Skin epidermis (tissue), 12 donors: ENCODE measurements at regions not wholly inside any gene's neighbourhood (a gene's known extent, or its start where the extent isn't known, plus 50 kb on each side); places are given as distances from the start of the nearest gene placed in this dataset.

Source experiments
- H3K27ac ChIP-seq, 21 experiments: fragments of 200-600 bp; sonication (generic) in 11 of 21; one replicate each; pipeline ENCODE4 v1.5.0; 2020; ENCODE audit warnings: mild to moderate bottlenecking in 3 of 21, inconsistent platforms in 2 of 21, moderate library complexity in 2 of 21
- H3K4me3 ChIP-seq, 7 experiments: fragments of 200-600 bp; sonication (generic) in 2 of 7; one replicate each; pipeline ENCODE4 v1.5.0; 2020; ENCODE audit warnings: inconsistent platforms in 2 of 7, mild to moderate bottlenecking in 2 of 7, moderate library complexity in 1 of 7

DNA sequence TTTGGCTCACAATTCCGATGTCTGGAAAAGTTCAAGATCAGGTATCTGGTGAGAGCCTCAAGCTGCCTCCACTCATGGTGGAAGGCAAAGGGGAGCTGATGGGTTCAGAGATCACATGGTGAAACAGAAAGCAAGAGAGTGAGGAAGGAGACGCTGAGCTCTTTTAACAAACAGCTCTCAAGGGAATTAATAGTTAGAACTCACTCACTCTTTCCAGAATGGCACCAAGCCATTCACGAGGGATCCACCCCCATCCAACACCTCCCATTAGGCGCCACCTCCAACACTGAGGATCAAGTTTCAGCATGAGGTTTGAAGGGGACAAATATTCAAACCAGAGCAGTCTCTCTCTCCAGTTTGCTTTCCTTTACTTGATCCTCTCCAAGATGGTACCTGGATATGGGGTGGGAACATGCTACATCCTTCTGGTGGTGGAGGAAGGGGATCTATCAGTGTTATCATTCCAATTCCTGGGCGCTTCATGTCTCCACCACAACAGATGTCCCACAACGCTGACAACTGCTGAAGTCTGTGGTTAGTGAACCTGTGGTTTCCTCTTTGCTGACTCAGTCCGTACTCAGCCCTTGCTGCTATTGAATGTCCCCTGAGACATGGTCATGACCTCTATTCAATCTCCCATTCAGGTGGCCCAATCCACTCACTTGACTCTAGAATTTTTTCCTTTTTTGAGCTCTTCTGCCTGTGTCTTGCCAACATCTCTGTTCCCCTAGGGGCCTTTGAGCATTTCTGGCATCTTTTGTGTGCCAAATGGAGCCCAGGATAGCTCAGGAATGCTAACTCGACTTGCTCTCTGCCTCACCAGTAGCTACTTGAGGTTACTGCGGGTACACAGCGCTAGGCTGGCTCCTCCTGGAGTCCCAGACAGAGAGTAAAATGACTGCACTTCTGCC lies 395.2 kb downstream of the MID1IP1 start:
- Histone ChIP-seq H3K4me3 (no peak overlapping the region), H3K27ac (no peak overlapping the region)

DNA sequence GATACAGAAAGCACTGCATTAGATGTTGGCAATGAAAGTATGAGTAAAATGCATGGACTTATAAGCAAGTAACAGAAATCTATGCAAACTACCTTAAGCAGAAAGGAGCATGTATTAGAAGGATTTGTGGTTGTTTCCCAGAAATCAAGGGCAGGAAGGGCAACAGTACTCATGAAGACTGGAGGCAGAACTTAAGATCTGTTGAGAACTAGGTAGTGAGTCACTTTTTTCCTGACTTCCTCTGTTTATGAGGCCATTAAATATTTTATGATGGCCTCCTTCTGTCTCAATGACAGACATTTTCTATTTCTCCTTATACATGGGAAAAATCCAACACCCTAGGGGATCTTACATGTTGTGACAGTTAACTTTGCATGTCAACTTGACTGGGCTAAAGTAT lies 398.2 kb downstream of the MID1IP1 start:
- Histone ChIP-seq H3K4me3 (no peak overlapping the region), H3K27ac (no peak overlapping the region)

DNA sequence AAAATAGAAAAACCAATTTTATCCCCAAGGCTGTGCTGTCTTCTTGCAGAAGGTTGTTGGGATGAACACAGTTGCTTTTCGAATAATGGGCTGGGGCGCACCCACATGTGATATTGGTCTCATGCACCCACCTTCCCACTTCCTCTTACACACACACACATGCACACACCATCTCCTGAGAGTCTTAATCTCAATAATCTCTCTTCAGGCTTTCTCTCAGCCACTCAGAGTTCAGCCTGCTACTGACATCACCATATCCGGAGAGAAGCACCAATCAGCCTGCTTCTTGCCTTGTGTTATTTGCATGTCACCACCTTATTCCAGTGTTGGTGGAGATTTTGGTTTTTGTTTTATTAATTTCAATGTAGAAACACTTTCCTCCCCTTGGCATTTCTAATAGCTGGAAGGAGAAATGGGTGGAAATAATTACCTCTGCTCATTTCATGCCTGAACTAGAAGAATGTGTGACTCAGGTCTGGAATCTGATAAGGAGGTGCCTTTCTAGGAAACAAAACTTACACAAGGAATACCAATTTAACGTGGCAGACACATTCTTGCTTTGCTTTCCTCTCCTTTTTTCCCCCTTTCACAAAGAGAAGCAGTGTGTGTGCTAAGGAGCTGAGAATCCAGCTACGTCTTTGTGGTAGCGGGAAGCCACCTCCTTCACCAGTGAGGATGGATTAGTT lies 400.2 kb downstream of the MID1IP1 start:
- H3K27ac ChIP-seq = no peak overlapping the region
- no peak overlapping the region for H3K4me3 ChIP-seq

DNA sequence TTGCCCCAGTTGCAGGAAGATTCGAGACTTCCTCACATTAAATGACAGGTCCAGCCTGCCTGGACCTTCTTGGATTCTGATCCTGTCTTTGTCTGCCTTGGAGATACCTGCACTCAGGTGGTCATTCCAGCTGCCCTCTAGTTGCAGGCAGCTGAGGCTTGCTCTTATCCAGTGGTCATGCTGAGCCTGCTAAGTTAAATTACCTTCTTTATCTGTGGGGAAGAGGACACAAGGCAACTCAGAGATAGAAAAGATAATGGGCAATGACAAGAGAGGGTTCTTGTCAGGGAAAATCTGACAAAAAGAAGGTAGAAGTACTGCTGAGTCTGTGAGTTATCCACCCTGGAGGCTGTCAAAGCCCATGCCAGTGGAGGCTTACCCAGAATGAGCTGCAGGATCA lies 401.4 kb downstream of the MID1IP1 start:
- H3K27ac ChIP-seq = no peak overlapping the region
- H3K4me3 ChIP-seq = no peak overlapping the region

DNA sequence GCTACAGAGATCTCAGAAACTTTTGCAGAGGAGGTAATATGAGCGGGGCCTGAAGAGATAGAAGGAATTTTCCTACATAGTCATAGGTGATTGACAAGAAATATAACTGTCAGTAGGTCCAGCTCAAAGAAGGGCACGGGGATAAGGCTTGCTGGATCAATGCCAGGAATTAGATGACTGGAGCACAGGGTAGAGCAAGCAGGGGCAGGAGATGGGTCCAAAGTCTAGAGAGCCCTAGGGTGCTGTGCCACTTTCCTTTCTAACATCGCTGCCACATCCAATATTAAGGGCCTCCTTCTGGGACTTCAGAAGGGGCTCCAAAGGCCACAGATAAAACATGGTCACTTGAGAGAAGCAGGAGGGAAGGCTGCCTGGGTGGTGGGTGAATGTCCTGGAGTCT lies 402.2 kb downstream of the MID1IP1 start:
- Histone ChIP-seq H3K27ac (no peak overlapping the region), H3K4me3 (no peak overlapping the region)

DNA sequence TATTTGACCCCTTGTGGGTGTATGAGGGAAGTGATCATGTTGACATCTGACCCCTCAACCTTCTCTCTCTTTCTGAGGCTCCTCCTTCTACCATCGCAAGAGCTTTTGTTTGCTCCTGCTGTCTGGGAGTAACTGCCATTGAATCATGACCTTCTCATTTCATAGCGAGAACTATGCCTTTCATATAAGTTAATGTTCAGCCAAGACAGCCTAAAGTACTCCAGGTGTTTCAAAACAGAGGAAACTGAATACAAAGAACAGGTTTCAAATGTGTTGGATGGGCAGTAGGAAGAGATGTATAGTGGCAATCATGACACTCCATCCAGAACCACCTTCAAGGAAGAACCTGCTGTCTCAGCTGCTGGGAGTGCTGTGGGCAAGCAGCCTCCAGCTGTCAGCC lies 403.1 kb downstream of the MID1IP1 start:
- Histone ChIP-seq H3K27ac (no peak overlapping the region), H3K4me3 (no peak overlapping the region)

DNA sequence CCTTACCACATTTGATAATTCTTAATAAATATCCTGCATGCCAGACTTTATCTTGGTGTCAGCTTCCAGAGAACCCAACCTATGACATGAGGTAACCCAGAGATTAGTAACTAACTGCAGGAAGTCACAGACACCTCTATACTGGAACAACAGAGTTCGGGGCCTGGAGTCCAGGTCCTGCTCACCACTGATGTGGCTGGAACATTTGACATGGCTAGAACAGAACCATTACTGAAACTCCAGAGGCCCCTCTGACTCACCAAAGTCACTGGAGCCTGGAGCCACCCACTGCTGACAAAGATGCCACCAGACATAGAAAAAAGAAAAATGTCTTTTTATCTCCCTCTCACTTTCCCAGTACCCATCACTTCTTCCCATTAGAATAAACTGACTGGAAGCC lies 403.7 kb downstream of the MID1IP1 start:
- Histone ChIP-seq H3K27ac (no peak overlapping the region), H3K4me3 (no peak overlapping the region)

DNA sequence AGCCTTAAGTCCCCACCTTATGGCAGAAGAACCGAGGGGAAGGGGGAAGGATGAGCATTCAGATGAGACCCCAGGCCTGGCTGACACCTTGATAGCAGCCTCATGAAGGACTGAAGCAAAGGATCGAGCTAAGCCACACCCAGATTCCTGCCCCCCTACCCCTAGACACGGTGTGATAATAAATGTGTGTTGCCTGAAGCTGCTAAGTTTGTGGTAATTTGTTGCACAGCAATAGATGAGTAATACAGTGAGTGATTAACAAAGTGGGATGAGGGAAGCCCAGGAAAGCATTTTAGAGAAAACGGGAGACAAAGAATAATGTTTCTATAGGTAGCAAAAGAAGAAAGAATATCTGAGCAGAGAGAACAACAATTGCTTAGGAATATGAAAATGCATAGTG lies 404.2 kb downstream of the MID1IP1 start:
- no peak overlapping the region for H3K4me3 ChIP-seq
- H3K27ac ChIP-seq = no peak overlapping the region

DNA sequence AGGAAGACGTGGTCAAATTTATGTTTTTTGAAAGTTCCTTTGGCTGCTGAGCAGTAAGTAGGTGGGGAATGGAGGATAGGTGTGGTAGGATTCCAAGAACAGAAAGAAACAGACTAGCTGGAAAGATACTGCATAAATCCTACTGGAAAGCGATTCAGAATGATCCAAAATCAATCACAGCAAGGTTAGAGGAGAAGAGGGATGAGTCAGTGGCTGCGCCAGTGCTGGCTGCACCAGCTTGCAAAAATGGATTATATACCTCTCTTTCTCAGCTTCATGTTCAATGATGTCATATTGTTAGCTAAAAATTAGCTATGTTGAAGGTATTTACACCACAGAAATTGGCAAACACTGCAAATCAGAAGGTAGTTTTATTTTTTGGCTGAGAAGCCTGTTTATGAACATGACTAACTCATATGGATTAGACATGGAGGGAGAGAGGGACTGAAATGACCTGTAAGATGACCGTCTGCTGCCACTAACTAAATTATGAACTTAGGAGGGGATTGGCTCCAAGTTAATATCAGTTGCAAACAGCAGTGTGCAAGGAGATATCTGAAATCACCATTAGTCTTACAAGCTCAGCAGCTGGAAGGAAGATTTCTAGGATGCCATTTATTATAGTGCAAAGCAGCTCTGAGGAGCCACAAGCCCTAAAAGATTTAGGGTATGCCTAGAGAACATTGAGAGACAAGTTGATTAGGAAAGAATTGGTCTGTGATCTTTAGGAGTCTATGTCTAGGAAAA lies 405.3 kb downstream of the MID1IP1 start:
- no peak overlapping the region for H3K27ac ChIP-seq

DNA sequence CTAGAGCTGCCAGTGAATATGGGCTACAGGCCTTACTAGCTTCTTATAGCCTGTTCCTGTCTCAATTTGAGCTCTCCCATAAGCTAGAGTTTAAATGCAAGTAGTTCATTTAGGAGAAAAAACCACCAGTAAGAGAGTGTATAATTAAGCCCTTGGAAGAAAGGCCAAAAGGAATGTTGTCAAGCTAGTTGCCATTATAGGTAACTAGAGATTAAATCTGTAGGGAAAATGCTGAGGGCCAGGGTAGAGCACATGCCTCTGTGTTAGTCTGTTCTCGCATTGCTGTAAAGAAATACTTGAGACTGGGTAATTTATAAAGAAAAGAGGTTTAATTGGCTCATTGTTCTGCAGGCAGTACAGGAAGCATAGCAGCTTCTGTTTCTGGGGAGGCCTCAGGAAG lies 410.2 kb downstream of the MID1IP1 start:
- Histone ChIP-seq H3K27ac (no peak overlapping the region), H3K4me3 (no peak overlapping the region)

More for the DNA sequence above, 405.3 kb downstream of the MID1IP1 start:
- H3K4me3 ChIP-seq = no peak overlapping the region

DNA sequence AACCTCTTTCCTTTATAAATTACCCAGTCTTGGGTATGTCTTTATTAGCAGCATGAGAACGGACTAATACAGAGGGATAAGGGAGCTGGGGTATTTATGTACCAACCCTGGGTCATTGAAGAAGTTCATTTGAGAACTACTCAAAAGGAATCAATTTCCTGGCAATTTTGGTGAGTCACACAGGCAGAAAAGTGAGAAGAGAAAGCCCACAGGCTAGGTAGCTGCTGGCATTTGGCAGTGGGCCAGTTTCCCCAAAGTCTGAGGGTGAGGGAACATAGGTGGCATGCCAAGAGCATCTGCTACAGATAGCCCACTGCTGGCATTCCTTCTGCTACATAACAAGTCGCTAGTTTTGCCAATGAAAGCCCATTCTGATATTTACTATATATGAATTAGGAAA lies 411.2 kb downstream of the MID1IP1 start:
- H3K27ac ChIP-seq = no peak overlapping the region
- no peak overlapping the region for H3K4me3 ChIP-seq

DNA sequence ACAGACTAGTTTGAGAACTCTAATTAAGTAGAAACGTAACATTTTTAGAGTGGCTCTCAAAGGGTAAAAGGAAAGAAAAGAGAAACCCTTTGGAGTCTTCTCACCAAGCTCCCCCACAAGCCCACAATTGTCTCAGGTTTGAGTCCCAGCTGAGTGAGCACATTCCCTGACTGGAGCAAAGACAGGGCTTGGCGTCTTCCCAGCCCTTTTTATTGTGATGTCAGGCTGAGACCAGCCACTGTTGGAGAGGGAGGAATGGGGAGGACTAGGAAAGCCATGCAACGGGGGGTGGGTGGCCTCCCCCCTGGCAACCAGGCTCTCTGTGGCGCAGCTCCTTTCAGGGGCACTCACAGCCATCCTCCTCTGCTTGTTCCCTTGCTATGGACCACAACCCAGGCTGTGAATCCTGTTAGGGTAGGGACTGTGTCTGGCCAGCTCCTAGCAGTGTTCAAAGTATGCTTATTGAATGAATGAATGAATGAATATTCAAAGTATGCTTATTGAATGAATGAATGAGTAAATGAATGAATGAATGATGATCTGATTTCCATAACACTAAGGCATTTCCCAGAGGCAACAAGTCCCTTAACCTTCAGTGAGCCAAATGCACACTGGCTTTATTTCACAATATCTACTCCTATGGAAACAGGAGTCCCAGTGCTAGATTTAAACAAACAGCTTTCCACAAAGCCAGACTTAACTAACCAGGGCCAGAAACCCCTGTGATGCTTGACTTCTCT lies 413.3 kb downstream of the MID1IP1 start:
- no peak overlapping the region for H3K27ac ChIP-seq
- no peak overlapping the region for H3K4me3 ChIP-seq

DNA sequence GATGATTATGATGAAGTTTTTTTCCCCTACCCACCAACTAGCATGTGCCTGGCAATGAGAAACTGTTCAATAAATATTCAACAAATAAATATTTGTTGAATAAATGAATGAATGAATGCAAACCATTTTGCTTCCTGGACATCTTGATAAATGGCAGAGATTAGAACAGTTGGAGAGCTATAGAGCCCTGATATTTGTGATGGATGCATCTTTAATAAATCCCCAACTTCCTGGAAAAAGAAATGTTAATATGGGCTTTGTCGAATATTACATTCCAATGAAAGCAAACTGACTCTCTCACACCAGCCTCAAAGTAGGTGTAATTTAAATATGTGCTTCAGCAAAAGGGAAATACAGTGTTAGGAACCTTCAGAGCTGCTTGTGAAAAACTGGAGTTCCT lies 419.7 kb downstream of the MID1IP1 start:
- H3K27ac ChIP-seq = no peak overlapping the region

DNA sequence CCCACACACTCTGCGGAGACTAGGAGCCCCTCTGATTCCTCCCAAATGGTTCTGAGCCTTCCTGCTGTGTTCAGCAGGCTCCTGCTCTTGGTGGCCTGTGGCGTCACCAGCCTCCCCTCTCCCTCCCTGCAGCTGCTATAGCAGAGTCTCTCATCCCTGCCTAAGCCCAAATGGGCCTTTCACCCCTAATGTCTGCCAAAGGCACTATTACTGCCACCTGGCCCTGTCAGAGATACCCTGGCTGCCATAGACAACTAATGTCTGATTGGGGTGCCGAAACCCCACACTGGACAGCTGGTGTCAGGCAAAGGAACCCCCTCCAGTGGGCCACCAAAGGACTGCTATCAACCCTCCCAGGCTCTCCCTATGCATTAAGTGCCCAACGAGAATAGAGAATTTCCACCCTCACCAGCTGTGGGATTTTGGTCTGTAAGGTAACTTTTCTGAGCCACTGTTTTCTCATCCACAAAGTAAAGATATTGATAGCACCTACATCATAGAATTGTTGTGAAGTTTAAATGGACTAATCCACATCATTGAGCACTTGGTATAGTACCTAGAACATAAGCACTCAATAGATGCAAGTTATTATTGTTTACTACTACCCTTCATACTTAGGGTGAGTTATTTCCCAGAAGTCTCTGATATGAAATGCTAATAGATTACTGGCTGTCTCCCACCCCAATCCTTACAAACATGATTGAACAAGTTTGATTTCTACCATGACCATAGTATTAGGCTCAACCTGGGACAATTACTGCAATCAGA lies 421.3 kb downstream of the MID1IP1 start:
- no peak overlapping the region for H3K27ac ChIP-seq
- H3K4me3 ChIP-seq = no peak overlapping the region

More for the DNA sequence above, 419.7 kb downstream of the MID1IP1 start:
- no peak overlapping the region for H3K4me3 ChIP-seq

DNA sequence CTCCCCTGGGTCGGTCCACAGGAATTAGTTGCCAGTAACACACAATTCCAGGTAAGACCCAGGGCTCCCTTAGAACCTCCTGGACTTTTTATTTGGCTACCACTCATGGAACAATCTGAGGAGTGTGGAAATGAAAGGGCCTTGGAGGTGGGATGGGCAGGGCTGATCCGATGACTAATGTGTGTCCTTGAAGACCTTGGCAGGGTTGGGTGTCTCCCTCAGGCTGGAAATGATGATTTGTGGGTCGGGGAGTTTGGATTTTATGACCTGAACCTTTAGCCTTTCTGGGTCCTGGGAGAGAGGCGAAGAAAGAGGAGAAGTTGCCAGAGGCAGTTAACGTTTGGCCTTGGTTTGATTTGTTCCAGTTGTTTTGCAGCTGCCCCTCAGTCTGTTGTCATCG lies 425.0 kb downstream of the MID1IP1 start:
- Histone ChIP-seq H3K27ac (no peak overlapping the region), H3K4me3 (no peak overlapping the region)

DNA sequence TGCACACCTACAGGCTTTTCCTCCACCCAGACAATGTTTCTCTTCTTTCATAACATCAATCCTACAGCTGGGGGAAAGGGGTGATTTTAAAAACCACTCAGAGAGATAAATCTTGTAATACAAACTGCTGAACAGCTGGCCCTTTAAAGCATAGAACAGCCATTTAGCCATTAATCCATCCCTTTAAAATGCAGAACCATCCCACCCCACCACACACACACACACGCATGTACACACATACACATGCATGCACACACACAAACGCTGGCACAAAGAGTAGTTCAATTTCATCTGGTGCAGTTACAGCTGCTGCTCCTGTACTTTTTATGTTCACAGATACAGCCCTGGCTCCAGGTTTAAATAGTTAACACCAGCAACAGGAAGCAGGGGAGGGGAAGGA lies 426.1 kb downstream of the MID1IP1 start:
- no peak overlapping the region for H3K27ac ChIP-seq

DNA sequence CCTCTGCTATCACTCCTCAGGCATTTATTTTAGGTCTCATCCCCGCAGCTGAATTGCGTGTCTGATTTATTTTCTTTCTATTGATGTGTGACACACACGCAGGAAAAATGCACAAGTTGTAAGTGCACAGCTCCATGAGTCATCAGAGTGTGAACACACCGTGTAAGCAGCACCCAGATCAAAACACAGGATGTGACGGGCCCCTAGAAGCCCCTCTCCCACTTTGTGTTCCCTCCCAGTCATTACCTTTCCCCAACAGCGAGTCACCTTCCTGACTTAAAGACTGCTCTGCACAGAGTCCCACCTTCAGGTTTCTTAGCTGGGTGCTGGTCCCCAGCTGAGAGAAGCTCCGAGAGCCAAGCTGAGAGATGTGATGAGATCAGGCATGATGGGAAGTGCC lies 436.7 kb downstream of the MID1IP1 start:
- no peak overlapping the region for H3K4me3 ChIP-seq
- no peak overlapping the region for H3K27ac ChIP-seq

More for the DNA sequence above, 426.1 kb downstream of the MID1IP1 start:
- no peak overlapping the region for H3K4me3 ChIP-seq

DNA sequence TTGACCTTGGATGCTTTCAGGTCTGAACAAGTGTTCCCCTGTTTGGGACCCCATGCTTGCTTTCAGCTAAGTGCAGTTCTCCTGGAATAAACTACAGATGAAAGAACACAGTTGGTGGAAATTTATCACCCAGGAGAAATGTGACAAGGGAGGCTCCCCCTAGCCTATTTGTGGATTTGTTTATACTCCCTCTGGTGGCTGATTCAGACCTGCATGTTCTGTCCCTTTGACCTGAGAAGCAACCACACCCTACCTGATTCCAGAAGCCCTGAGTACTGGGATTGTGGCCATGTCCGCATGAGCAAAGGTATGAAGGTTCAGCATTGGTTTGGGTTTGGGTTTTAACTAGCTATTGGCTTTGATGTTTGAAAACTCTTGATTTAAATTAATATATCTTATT lies 440.9 kb downstream of the MID1IP1 start:
- no peak overlapping the region for H3K4me3 ChIP-seq
- no peak overlapping the region for H3K27ac ChIP-seq

DNA sequence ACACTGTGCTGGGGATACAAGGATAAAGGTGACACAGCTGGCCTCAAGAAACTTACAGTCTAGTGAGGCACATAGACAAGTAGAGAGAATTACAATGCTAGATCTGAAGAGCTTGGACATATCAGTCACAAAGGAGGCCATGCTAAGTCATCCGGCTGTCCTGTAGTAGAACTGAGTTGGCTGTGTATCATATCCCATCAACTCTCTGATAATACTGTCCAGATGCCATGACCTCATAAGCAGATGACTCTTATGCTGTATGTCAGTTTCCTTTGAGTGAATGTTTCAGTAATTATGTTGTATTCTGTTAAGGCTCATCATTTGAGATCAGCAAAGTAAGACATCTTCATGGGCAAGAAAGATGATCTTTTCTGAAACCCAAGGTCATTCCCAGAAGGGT lies 442.9 kb downstream of the MID1IP1 start:
- H3K27ac ChIP-seq = no peak overlapping the region
- no peak overlapping the region for H3K4me3 ChIP-seq
